Mucosa of descending colon (tissue), 3 donors: ENCODE measurements at regions not wholly inside any gene's neighbourhood (a gene's known extent, or its start where the extent isn't known, plus 50 kb on each side); places are given as distances from the start of the nearest gene placed in this dataset.

Experiments
- ATAC-seq: fragments of 200-7000 bp; cut with Tn5 transposase; one replicate; pipeline ENCODE4 v1.9.1; 2020; ENCODE audit warnings: mild to moderate bottlenecking, moderate library complexity
- DNase-seq, 3 donors: peaks; one replicate each; pipeline ENCODE4 v3.0.0-alpha.2; 2020
- H3K36me3 ChIP-seq: fragments of 200-600 bp; one replicate; pipeline ENCODE4 v1.8.0; 2021; ENCODE audit warnings: low read depth, mild to moderate bottlenecking
- H3K4me1 ChIP-seq: fragments of 200-600 bp; one replicate; pipeline ENCODE4 v1.8.0; 2021; ENCODE audit warnings: low read depth, mild to moderate bottlenecking
- H3K4me3 ChIP-seq: fragments of 200-600 bp; one replicate; pipeline ENCODE4 v1.8.0; 2021; ENCODE audit warnings: mild to moderate bottlenecking
- H3K9me3 ChIP-seq: fragments of 200-600 bp; one replicate; pipeline ENCODE4 v1.8.0; 2021; ENCODE audit warnings: mild to moderate bottlenecking
- CTCF ChIP-seq: fragments of 200-600 bp; IDR thresholded peaks from one replicate; pipeline ENCODE4 v1.8.0; 2022; ENCODE audit warnings: antibody characterized with exemption, mild to moderate bottlenecking
- intact Hi-C, 2 donors: fragments of 100-400 bp; cut with DNase I in 1 of 2; cut with micrococcal nuclease in 1 of 2; formaldehyde crosslinking; loops; one replicate each; pipeline versions ENCODE4 v1.11.0 to v1.11.1; 2022; cut with DNase I, micrococcal nuclease
- donor health status: DM: no; HTN: no; CAD: no; lungs with moderate emphysema.
- donor health status: DM: no; HTN: no; CAD: no.
- donor health status: DM: no; HTN: yes; CAD: no.

DNA sequence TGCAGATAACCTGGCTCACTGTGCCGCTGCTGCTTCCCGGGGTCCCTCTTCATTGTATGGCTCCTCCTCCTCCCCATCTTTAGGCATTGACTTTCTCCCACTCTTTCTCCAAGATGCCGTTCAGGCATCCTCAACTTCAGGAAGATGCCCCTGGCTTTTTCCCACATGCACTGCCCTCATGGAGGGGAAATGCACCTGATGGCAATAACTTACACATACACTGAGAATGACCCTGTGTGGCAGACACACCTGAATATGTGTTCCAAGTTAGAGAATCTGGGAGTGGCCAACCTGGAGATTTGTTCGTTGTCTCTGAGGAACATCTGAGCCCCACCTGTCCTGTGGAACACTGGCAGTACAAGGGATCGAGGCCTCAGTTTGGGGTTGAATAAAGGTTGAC is 273.9 kb upstream of the CHD6 start:
- DNase-seq (no peak), ATAC-seq (no peak)
- H3K4me3 ChIP-seq: no peak overlapping the region
- H3K36me3 ChIP-seq: no peaks in the 10 kb centered on the region
- TF ChIP-seq CTCF: no peak
- H3K4me1 ChIP-seq: no peaks in the 10 kb centered on the region
- intact Hi-C loops: no loop called here
- no peaks in the 10 kb centered on the region for H3K9me3 ChIP-seq

GRCh38 chr20:41889844-41890224 is 271.7 kb upstream of the CHD6 start:
- intact Hi-C loops: no loop called here
- no peak for ATAC-seq
- no peak for TF ChIP-seq CTCF
- Histone ChIP-seq H3K4me1 (no peaks in the 10 kb centered on the region), H3K36me3 (no peaks in the 10 kb centered on the region), H3K4me3 (no peak overlapping the region), H3K9me3 (no peaks in the 10 kb centered on the region)
- DNase-seq: no peak

DNA sequence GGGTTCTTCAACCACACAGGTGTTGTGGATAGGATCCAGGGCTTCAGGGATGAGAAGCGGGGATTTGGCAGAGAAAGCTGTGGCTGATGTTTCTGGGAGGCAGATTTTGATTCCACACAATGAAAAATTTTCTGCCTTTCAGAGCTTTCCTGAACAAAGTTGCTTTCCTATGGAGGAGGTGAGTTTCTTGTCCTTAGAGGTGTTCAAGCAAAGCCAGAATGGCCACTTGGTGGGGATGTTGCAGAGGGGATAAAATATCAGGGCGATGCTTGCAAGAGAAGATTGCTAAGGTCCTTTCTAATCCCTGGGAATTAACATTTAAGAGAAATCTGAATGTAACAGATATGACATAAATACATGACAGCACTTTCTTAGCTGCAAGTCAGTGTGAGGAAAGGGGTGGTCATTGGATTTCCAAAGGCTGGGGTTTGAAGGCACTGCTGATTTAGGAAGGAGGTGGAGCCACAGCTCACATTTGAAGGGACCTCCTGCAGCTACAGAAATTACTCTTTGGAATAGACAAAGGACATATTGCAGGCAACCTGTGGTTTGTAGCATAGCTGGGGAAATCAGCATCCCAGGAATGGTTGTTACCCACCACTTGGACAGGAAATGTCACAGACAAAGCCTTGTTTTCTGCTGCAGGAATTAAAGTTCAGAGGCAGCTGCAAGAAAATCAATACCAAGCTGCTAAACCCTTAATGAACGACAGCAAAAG is 271.1 kb upstream of the CHD6 start:
- Histone ChIP-seq H3K4me3 (no peak overlapping the region), H3K36me3 (no peaks in the 10 kb centered on the region), H3K9me3 (no peaks in the 10 kb centered on the region), H3K4me1 (no peaks in the 10 kb centered on the region)
- intact Hi-C loops: no loop called here
- DNase-seq: no peak
- no peak for ATAC-seq
- TF ChIP-seq CTCF: no peak

GRCh38 chr20:41888434-41888833 is 270.3 kb upstream of the CHD6 start:
- no peak for TF ChIP-seq CTCF
- no peak for DNase-seq
- ATAC-seq: no peak
- intact Hi-C loops: no loop called here
- Histone ChIP-seq H3K9me3 (no peaks in the 10 kb centered on the region), H3K36me3 (no peaks in the 10 kb centered on the region), H3K4me3 (no peak overlapping the region), H3K4me1 (no peaks in the 10 kb centered on the region)

- ATAC-seq (no peak), DNase-seq (no peak)
- no peak for TF ChIP-seq CTCF
- intact Hi-C loops: no loop called here
- no peaks in the 10 kb centered on the region for H3K4me1 ChIP-seq
- H3K36me3 ChIP-seq: no peaks in the 10 kb centered on the region
- no peak overlapping the region for H3K4me3 ChIP-seq
- H3K9me3 ChIP-seq: no peaks in the 10 kb centered on the region
These were observed 269.3 kb upstream of the CHD6 start for GRCh38 chr20:41887500-41887899.

DNA sequence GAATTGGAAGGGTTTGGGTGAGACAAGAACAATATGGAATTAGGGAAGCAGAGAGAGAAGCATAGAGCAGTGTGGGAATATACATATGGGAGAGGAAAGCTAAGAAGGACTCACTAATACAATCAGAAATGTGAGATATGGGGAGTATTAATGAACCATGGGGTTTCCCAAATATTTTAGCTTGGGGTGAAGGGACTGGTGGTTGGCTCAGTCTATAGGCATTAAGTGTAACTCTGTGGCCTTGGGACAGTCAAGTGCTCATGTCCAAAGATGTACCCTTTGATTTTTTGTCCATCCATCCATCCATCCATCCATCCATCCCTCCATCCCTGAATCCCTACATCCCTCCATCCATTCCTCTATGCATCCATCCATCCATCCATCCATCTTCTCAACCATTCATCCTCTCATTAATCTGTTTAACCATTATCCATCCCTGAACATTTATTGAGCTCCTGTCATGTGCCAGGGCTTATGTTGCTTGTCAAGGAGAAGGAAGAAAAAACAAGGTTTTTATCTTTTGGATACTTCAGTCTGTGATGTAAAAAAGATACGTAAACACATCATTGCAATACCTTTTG is 263.4 kb upstream of the CHD6 start:
- DNase-seq: no peak
- Histone ChIP-seq H3K36me3 (no peaks in the 10 kb centered on the region), H3K4me1 (no peaks in the 10 kb centered on the region), H3K9me3 (no peaks in the 10 kb centered on the region), H3K4me3 (no peak overlapping the region)
- intact Hi-C loops: no loop called here
- ATAC-seq: no peak
- no peak for TF ChIP-seq CTCF
